K562 (cell line): ENCODE measurements at regions not wholly inside any gene's neighbourhood (a gene's known extent, or its start where the extent isn't known, plus 50 kb on each side); places are given as distances from the start of the nearest gene placed in this dataset.

ENCODE experiments used
- ATAC-seq: fragments of 200-7000 bp; cut with Tn5 transposase; 3 replicates; pipeline ENCODE4 v1.9.1; 2020; ENCODE audit warnings: moderate library complexity
- BruUV-seq: library from RNA; stranded (reverse); fragments of 400-500 nt; replicated peaks from 2 replicates; lab custom pipeline; 2021; lab: Mats Ljungman, UMichigan
- CTCF ChIA-PET: fragments of 300-600 bp; formaldehyde crosslinking; extraction: SDS; loops from one replicate; lab custom pipeline; 2021; ENCODE audit warnings: low intra/inter-chr PET ratio; lab: Yijun Ruan, JAX
- POLR2A ChIA-PET: fragments of 300-600, 350-650 bp; sonication (Branson Sonifier 250); formaldehyde crosslinking; extraction: SDS; loops from one replicate; lab custom pipeline; 2021; ENCODE audit warnings: antibody characterized with exemption, inconsistent platforms; lab: Yijun Ruan, JAX
- DNase-seq, 4 experiments: peaks; one replicate each; pipeline versions ENCODE4 v3.0.0 to v3.0.0-alpha.2; 2011 to 2018; ENCODE audit warnings: low spot score in 3 of 4, mixed read lengths in 3 of 4; ENCODE audit errors: extremely low read depth in 1 of 4
- FAIRE-seq: peaks from 2 replicates; lab custom pipeline; 2011; peaks lifted over from hg19 to GRCh38; lab: Jason Lieb, UNC
- H2AFZ ChIP-seq: 2 replicates; pipeline ENCODE4 v1.6.0; 2011; ENCODE audit warnings: low read depth, low read length, control low read depth, inconsistent platforms
- H3K27ac ChIP-seq: fragments of 200-600 bp; 3 replicates; pipeline ENCODE4 v1.8.0; 2011; ENCODE audit warnings: low read depth, mild to moderate bottlenecking, control low read depth, inconsistent platforms, low read length, moderate library complexity, mixed read lengths; ENCODE audit errors: extremely low read depth
- H3K27me3 ChIP-seq, 2 experiments: fragments of 300-600 bp in 1 of 2; 2 replicates in 1 of 2; 3 replicates in 1 of 2; pipeline versions ENCODE4 v1.6.0 to v1.8.0; 2011; ENCODE audit warnings: inconsistent platforms in 2 of 2, low read length in 2 of 2, mild to moderate bottlenecking in 1 of 2, mixed read lengths in 1 of 2, moderate library complexity in 1 of 2; ENCODE audit not compliant: control insufficient read depth in 2 of 2, insufficient read depth in 2 of 2
- H3K36me3 ChIP-seq: fragments of 300-600 bp; 3 replicates; pipeline ENCODE4 v1.8.0; 2011; ENCODE audit warnings: mild to moderate bottlenecking, low read length, inconsistent platforms; ENCODE audit not compliant: control insufficient read depth, insufficient read depth
- H3K4me1 ChIP-seq, 2 experiments: fragments of 200-600 bp in 1 of 2; replicated peaks in 1 of 2; 2 replicates in 1 of 2; 3 replicates in 1 of 2; pipeline versions ENCODE4 v1.5.1 to v1.8.0; 2011; ENCODE audit warnings: inconsistent platforms in 2 of 2, low read length in 2 of 2, mild to moderate bottlenecking in 1 of 2, mixed read lengths in 1 of 2, moderate library complexity in 1 of 2; ENCODE audit not compliant: control insufficient read depth in 2 of 2, insufficient read depth in 2 of 2
- H3K4me2 ChIP-seq: 2 replicates; pipeline ENCODE4 v1.6.1; 2011; ENCODE audit warnings: low read length, control low read depth, inconsistent platforms, mixed read lengths; ENCODE audit not compliant: insufficient read depth
- H3K4me3 ChIP-seq: fragments of 200-600 bp; sonication (generic), shearing (Covaris generic); 2 replicates; pipeline ENCODE4 v1.5.1; 2016; ENCODE audit warnings: control low read depth, inconsistent platforms
- H3K79me2 ChIP-seq: fragments of 200-600 bp; 3 replicates; pipeline ENCODE4 v1.8.0; 2011; ENCODE audit warnings: low read length, inconsistent platforms; ENCODE audit not compliant: control insufficient read depth, insufficient read depth
- H3K9ac ChIP-seq, 2 experiments: 2 replicates each; pipeline versions ENCODE4 v1.6.0 to v1.6.1; 2011; ENCODE audit warnings: low read depth in 2 of 2, low read length in 2 of 2, control low read depth in 1 of 2, inconsistent platforms in 1 of 2, mild to moderate bottlenecking in 1 of 2, mixed read lengths in 1 of 2; ENCODE audit not compliant: insufficient read depth in 1 of 2
- H3K9me1 ChIP-seq: one replicate; pipeline ENCODE4 v1.6.0; 2011; ENCODE audit warnings: inconsistent platforms, mild to moderate bottlenecking, low read length, moderate library complexity; ENCODE audit not compliant: control insufficient read depth, insufficient read depth
- H3K9me3 ChIP-seq: replicated peaks from 2 replicates; pipeline ENCODE4 v1.5.1; 2011; ENCODE audit warnings: low read depth, low read length, inconsistent platforms; ENCODE audit not compliant: control insufficient read depth, insufficient read depth
- H4K20me1 ChIP-seq: replicated peaks from 2 replicates; pipeline ENCODE4 v1.6.1; 2011; ENCODE audit warnings: low read length, inconsistent platforms, mixed read lengths; ENCODE audit not compliant: control insufficient read depth, insufficient read depth
- CHCHD3 ChIP-seq: fragments of 250-450 bp; sonication (Bioruptor Pico); IDR thresholded peaks from 2 replicates; pipeline ENCODE4 v2.1.2; 2022; ENCODE audit warnings: mild to moderate bottlenecking
- EHMT2 ChIP-seq: fragments of 450-650 bp; IDR thresholded peaks from 2 replicates; pipeline ENCODE4 v1.6.1; 2018; ENCODE audit warnings: antibody characterized with exemption
- NFIC ChIP-seq: fragments of 450-650 bp; IDR thresholded peaks from 2 replicates; pipeline ENCODE4 v1.6.1; 2017; ENCODE audit warnings: mild to moderate bottlenecking, inconsistent platforms
- PHF21A ChIP-seq: fragments of 450-650 bp; IDR thresholded peaks from 2 replicates; pipeline ENCODE4 v1.6.1; 2017; ENCODE audit warnings: low read depth, borderline replicate concordance
- PKNOX1 ChIP-seq: fragments of 450-650 bp; IDR thresholded peaks from 2 replicates; pipeline ENCODE4 v1.6.1; 2016
- RAD21 ChIP-seq, 2 experiments: fragments of 250-450 bp in 1 of 2; fragments of 450-650 bp in 1 of 2; sonication (Bioruptor Pico) in 1 of 2; formaldehyde crosslinking in 1 of 2; IDR thresholded peaks in 1 of 2; conservative IDR thresholded peaks in 1 of 2; 2 replicates each; pipeline versions ENCODE4 v1.4.0 to v1.8.0; 2020 to 2022; ENCODE audit warnings: mild to moderate bottlenecking in 2 of 2, moderate library complexity in 1 of 2
- SRSF7 ChIP-seq: fragments of 200-400 bp; formaldehyde crosslinking; optimal IDR thresholded peaks from 2 replicates; pipeline ENCODE3; 2017; ENCODE audit warnings: mild to moderate bottlenecking, low read depth, low read length
- U2AF2 ChIP-seq: fragments of 200-400 bp; formaldehyde crosslinking; optimal IDR thresholded peaks from 2 replicates; pipeline ENCODE3; 2017; ENCODE audit warnings: low read depth, mild to moderate bottlenecking, low read length
- ZNF143 ChIP-seq: sonication (generic); formaldehyde crosslinking; IDR thresholded peaks from 2 replicates; pipeline ENCODE4 v1.9.0; 2022; ENCODE audit warnings: mild to moderate bottlenecking, missing genetic modification reagents
- ZNF253 ChIP-seq: fragments of 250-450 bp; sonication (Bioruptor Pico); conservative IDR thresholded peaks from 2 replicates; pipeline ENCODE4 v1.6.1; 2021; ENCODE audit warnings: mild to moderate bottlenecking
- ZNF280A ChIP-seq: fragments of 450-650 bp; IDR thresholded peaks from 2 replicates; pipeline ENCODE4 v1.6.1; 2018; ENCODE audit warnings: mild to moderate bottlenecking, low read depth; ENCODE audit not compliant: partially characterized antibody
- ZNF311 ChIP-seq: fragments of 250-450 bp; sonication (Bioruptor Pico); IDR thresholded peaks from 2 replicates; pipeline ENCODE4 v1.4.0; 2020; ENCODE audit warnings: mild to moderate bottlenecking, moderate library complexity
- ZNF764 ChIP-seq: fragments of 250-450 bp; sonication (Bioruptor Pico); IDR thresholded peaks from 2 replicates; pipeline ENCODE4 v1.4.0; 2020; ENCODE audit warnings: low read depth, mild to moderate bottlenecking, moderate library complexity
- ZNF766 ChIP-seq: fragments of 200-800 bp; sonication (Bioruptor generic); conservative IDR thresholded peaks from 2 replicates; pipeline ENCODE4 v1.6.1; 2016; ENCODE audit warnings: missing genetic modification characterization, missing compliant biosample characterization
- WGBS: fragments of 100-300 bp; shearing (Covaris generic); methylation state at CpG from one replicate; pipeline ENCODE4 v1.1.6; 2016; ENCODE audit warnings: low coverage, mixed read lengths; ENCODE audit not compliant: insufficient coverage; ENCODE audit errors: missing lambda C conversion rate; 5-methylcytosine and 5-hydroxymethylcytosine counted together
- in situ Hi-C: fragments of 300-500 bp; cut with MboI; formaldehyde crosslinking; loops from 4 replicates; pipeline ENCODE4 v1.15.0; 2018; ENCODE audit warnings: inconsistent platforms, mixed read lengths
- intact Hi-C: fragments of 100-400 bp; cut with micrococcal nuclease; formaldehyde crosslinking; loops from 2 replicates; pipeline ENCODE4 v1.14.2; 2022

GRCh38 chrX:129077424-129078170 is 445.7 kb downstream of the SMARCA1 start:
- Histone ChIP-seq H3K9me1 (no peaks in the 10 kb centered on the region), H4K20me1 (no peaks in the 10 kb centered on the region), H3K36me3 (no peaks in the 10 kb centered on the region), H3K9ac (no peak overlapping the region)
- FAIRE-seq = no peak
- TF ChIP-seq PHF21A (no peak), RAD21 (CRISPR knock-in tag; conservative IDR thresholded peaks at IDR 0.05 in 1 of 2, IDR thresholded peaks at IDR 0.05 in 1 of 2) (no peak), ZNF311 (no peak), EHMT2 (no peak), ZNF280A (no peak), ZNF143 (CRISPR knock-in tag) (no peak), SRSF7 (no peak), ZNF766 (no peak), ZNF253 (no peak), ZNF764 (no peak), PKNOX1 (no peak), U2AF2 (no peak), CHCHD3 (no peak), NFIC (no peak)
- TF ChIP-seq, all 486 proteins: peak for 0
- Histone ChIP-seq H3K79me2 (no peaks in the 10 kb centered on the region), H3K27me3 (no peaks in the 10 kb centered on the region), H3K4me3 (no peak overlapping the region), H2AFZ (no peak overlapping the region), H3K4me1 (no peaks in the 10 kb centered on the region), H3K27ac (no peak overlapping the region), H3K9me3 (no peaks in the 10 kb centered on the region), H3K4me2 (no peak overlapping the region)
- 0% methylated on average over 3 of the region's 3 CpGs for WGBS
- ChIA-PET POLR2A (no interaction called here), CTCF (no interaction called here)
- no peak for DNase-seq
- intact Hi-C loops (no loop called here), in situ Hi-C loops (no loop called here)
- BruUV-seq = no TSS peak
- no peak for ATAC-seq
